Jurkat, Clone E6-1 (cell line): ENCODE measurements at regions not wholly inside any gene's neighbourhood (a gene's known extent, or its start where the extent isn't known, plus 50 kb on each side); places are given as distances from the start of the nearest gene placed in this dataset.

Source experiments
- DNase-seq: peaks from one replicate; pipeline ENCODE4 v3.0.0-alpha.2; 2011; ENCODE audit warnings: low read depth, low spot score
- H3K4me3 ChIP-seq: 2 replicates; pipeline ENCODE4 v1.5.1; 2011; ENCODE audit warnings: mild to moderate bottlenecking, low read length, control low read depth, moderate library complexity

- H3K4me3 ChIP-seq, result no peak overlapping the region
- no peak for DNase-seq
Observed at GRCh38 chr1:65056866-65057265, 90.5 kb upstream of the JAK1 start.

- no peak overlapping the region for H3K4me3 ChIP-seq
- DNase-seq, result no peak
Observed at GRCh38 chr1:65059930-65060538, 88.0 kb upstream of the AK4 start.

- no peak for DNase-seq
- no peak overlapping the region for H3K4me3 ChIP-seq
Observed at GRCh38 chr1:65062339-65062738, 85.7 kb upstream of the AK4 start.

GRCh38 chr1:65063025-65063424 is 85.0 kb upstream of the AK4 start:
- H3K4me3 ChIP-seq, result no peak overlapping the region
- DNase-seq, result no peak

- no peak overlapping the region for H3K4me3 ChIP-seq
- no peak for DNase-seq
Observed at GRCh38 chr1:65064981-65065380, 83.0 kb upstream of the AK4 start.

GRCh38 chr1:65065524-65066418 is 82.2 kb upstream of the AK4 start:
- DNase-seq, result no peak
- H3K4me3 ChIP-seq, result peak overlapping the region; percentile 80

GRCh38 chr1:65066419-65066765 is 81.6 kb upstream of the AK4 start:
- DNase-seq, result no peak
- peak overlapping the region; percentile 80 for H3K4me3 ChIP-seq

GRCh38 chr1:65066766-65067490 is 81.1 kb upstream of the AK4 start:
- H3K4me3 ChIP-seq, result peak overlapping the region; percentile 80
- no peak for DNase-seq

- H3K4me3 ChIP-seq, result peak overlapping the region; percentile 80
- peak; percentile 64 for DNase-seq
Observed at GRCh38 chr1:65067491-65068201, 80.4 kb upstream of the AK4 start.

- DNase-seq, result no peak
- peak overlapping the region; percentile 80 for H3K4me3 ChIP-seq
Observed at GRCh38 chr1:65068202-65069010, 79.6 kb upstream of the AK4 start.

- peak overlapping the region; percentile 80 for H3K4me3 ChIP-seq
- no peak for DNase-seq
Observed at GRCh38 chr1:65069011-65069565, 78.9 kb upstream of the AK4 start.

- no peak for DNase-seq
- no peak overlapping the region for H3K4me3 ChIP-seq
Observed at GRCh38 chr1:65072845-65073244, 75.2 kb upstream of the AK4 start.

- no peak overlapping the region for H3K4me3 ChIP-seq
- DNase-seq, result peak; percentile 79
Observed at GRCh38 chr1:65075123-65075976, 72.7 kb upstream of the AK4 start.

GRCh38 chr1:65077369-65077768 is 70.6 kb upstream of the AK4 start:
- no peak for DNase-seq
- H3K4me3 ChIP-seq, result no peak overlapping the region

- DNase-seq, result no peak
- no peak overlapping the region for H3K4me3 ChIP-seq
Observed at GRCh38 chr1:65079941-65080340, 68.1 kb upstream of the AK4 start.

GRCh38 chr1:65082346-65083040 is 65.5 kb upstream of the AK4 start:
- no peak overlapping the region for H3K4me3 ChIP-seq
- DNase-seq, result no peak

- H3K4me3 ChIP-seq, result no peak overlapping the region
- no peak for DNase-seq
Observed at GRCh38 chr1:65083263-65083896, 64.6 kb upstream of the AK4 start.
